A549 (cell line): ENCODE measurements at regions not wholly inside any gene's neighbourhood (a gene's known extent, or its start where the extent isn't known, plus 50 kb on each side); places are given as distances from the start of the nearest gene placed in this dataset.

Source experiments
- ATAC-seq, 2 experiments: fragments of 200-7000 bp in 1 of 2; fragments of >200 bp in 1 of 2; cut with Nextera tagmentation in 1 of 2; cut with Tn5 transposase in 1 of 2; 3 replicates each; pipeline versions ENCODE4 v1.8.0 to v1.9.1; 2018 to 2020; ENCODE audit warnings: mild to moderate bottlenecking in 1 of 2, moderate library complexity in 1 of 2
- CTCF ChIA-PET: fragments of 300-600 bp; sonication (Branson Sonifier 250); formaldehyde crosslinking; extraction: SDS; loops from one replicate; lab custom pipeline; 2021; ENCODE audit warnings: antibody characterized with exemption, inconsistent platforms; lab: Yijun Ruan, JAX
- POLR2A ChIA-PET: fragments of 350-600 bp; formaldehyde crosslinking; extraction: SDS; loops from one replicate; lab custom pipeline; 2021; ENCODE audit warnings: antibody characterized with exemption, inconsistent platforms; lab: Yijun Ruan, JAX
- DNase-seq, 2 experiments: peaks; one replicate each; pipeline versions ENCODE4 v3.0.0 to v3.0.0-alpha.2; 2011 to 2016; ENCODE audit warnings: low read depth in 1 of 2, low spot score in 1 of 2
- FAIRE-seq: peaks from 2 replicates; lab custom pipeline; 2011; peaks lifted over from hg19 to GRCh38; lab: Jason Lieb, UNC
- H3K27ac ChIP-seq, 2 experiments: fragments of >200 bp; sonication (Bioruptor Twin); formaldehyde crosslinking; 3 replicates each; pipeline ENCODE4 v1.5.1; 2016 to 2017
- H3K4me1 ChIP-seq: fragments of >200 bp; sonication (Bioruptor Twin); formaldehyde crosslinking; 3 replicates; pipeline ENCODE4 v1.6.1; 2016
- H3K4me2 ChIP-seq: fragments of >200 bp; sonication (Bioruptor Twin); formaldehyde crosslinking; 3 replicates; pipeline ENCODE4 v1.6.1; 2016
- H3K4me3 ChIP-seq: fragments of >200 bp; sonication (Bioruptor Twin); formaldehyde crosslinking; 3 replicates; pipeline ENCODE4 v1.5.1; 2016
- H3K9me3 ChIP-seq: fragments of >200 bp; sonication (Bioruptor Twin); formaldehyde crosslinking; 3 replicates; pipeline ENCODE4 v1.6.1; 2016
- BHLHE40 ChIP-seq: IDR thresholded peaks from 2 replicates; pipeline ENCODE4 v1.6.1; 2012; ENCODE audit warnings: low read depth, low read length, inconsistent platforms
- CHD4 ChIP-seq: fragments of 200-600 bp; sonication (generic); IDR thresholded peaks from 2 replicates; pipeline ENCODE4 v1.6.1; 2016; ENCODE audit warnings: antibody characterized with exemption, mild to moderate bottlenecking, borderline replicate concordance
- EP300 ChIP-seq, 2 experiments: fragments of >200 bp; sonication (Bioruptor Twin); formaldehyde crosslinking; IDR thresholded peaks; 2 replicates in 1 of 2; 3 replicates in 1 of 2; pipeline ENCODE4 v1.6.1; 2016 to 2017
- ESRRA ChIP-seq: fragments of 150-350 bp; IDR thresholded peaks from 2 replicates; pipeline ENCODE4 v1.6.1; 2014; ENCODE audit warnings: mild to moderate bottlenecking, low read length, borderline replicate concordance
- FOSB ChIP-seq: fragments of 250-450 bp; sonication (Bioruptor Pico); IDR thresholded peaks from 2 replicates; pipeline ENCODE4 v1.5.0; 2020; ENCODE audit warnings: mild to moderate bottlenecking, moderate library complexity
- FOSL2 ChIP-seq, 2 experiments: fragments of 450-650 bp in 1 of 2; fragments of >200 bp in 1 of 2; sonication (Bioruptor Twin) in 1 of 2; formaldehyde crosslinking; IDR thresholded peaks; 2 replicates each; pipeline versions ENCODE4 v1.5.0 to v1.6.1; 2016 to 2020; ENCODE audit warnings: mild to moderate bottlenecking in 1 of 2, moderate library complexity in 1 of 2
- FOXS1 ChIP-seq: fragments of 250-450 bp; sonication (Bioruptor Pico); IDR thresholded peaks from 2 replicates; pipeline ENCODE4 v1.5.0; 2020; ENCODE audit warnings: mild to moderate bottlenecking, moderate library complexity
- HDAC2 ChIP-seq: fragments of 200-600 bp; sonication (generic); IDR thresholded peaks from 2 replicates; pipeline ENCODE4 v1.6.1; 2016
- HEYL ChIP-seq: fragments of 250-450 bp; sonication (Bioruptor Pico); IDR thresholded peaks from 2 replicates; pipeline ENCODE4 v1.8.0; 2021; ENCODE audit warnings: mild to moderate bottlenecking, moderate library complexity
- HOXB5 ChIP-seq: fragments of 250-450 bp; sonication (Bioruptor Pico); IDR thresholded peaks from 2 replicates; pipeline ENCODE4 v1.5.0; 2020; ENCODE audit warnings: mild to moderate bottlenecking, moderate library complexity
- KDM1A ChIP-seq: fragments of 200-600 bp; sonication (generic); IDR thresholded peaks from 2 replicates; pipeline ENCODE4 v1.6.1; 2016; ENCODE audit warnings: low read depth, mild to moderate bottlenecking
- KDM5A ChIP-seq: fragments of 200-600 bp; sonication (generic); IDR thresholded peaks from 2 replicates; pipeline ENCODE4 v1.6.1; 2016; ENCODE audit warnings: antibody characterized with exemption, mild to moderate bottlenecking
- MAFK ChIP-seq: fragments of 450-650 bp; IDR thresholded peaks from 2 replicates; pipeline ENCODE4 v1.6.1; 2014; ENCODE audit not compliant: partially characterized antibody
- RARB ChIP-seq: fragments of 250-450 bp; sonication (Bioruptor Pico); IDR thresholded peaks from 2 replicates; pipeline ENCODE4 v1.8.0; 2021; ENCODE audit warnings: mild to moderate bottlenecking, moderate library complexity
- RCOR1 ChIP-seq: fragments of 150-350 bp; IDR thresholded peaks from 2 replicates; pipeline ENCODE4 v1.6.1; 2014; ENCODE audit warnings: antibody characterized with exemption, low read length, low read depth
- SMC3 ChIP-seq: fragments of >200 bp; sonication (Bioruptor Twin); formaldehyde crosslinking; IDR thresholded peaks from 3 replicates; pipeline ENCODE4 v1.6.1; 2018; ENCODE audit warnings: inconsistent platforms
- WGBS: methylation state at CpG from one replicate; pipeline ENCODE4 v1.1.6; 2017; ENCODE audit errors: missing lambda C conversion rate; 5-methylcytosine and 5-hydroxymethylcytosine counted together
- TF ChIP-seq, protein P1 (sequence below): fragments of 150-350 bp; IDR thresholded peaks from 2 replicates; pipeline ENCODE4 v1.6.1; 2014; ENCODE audit warnings: low read depth, mild to moderate bottlenecking, low read length
- TF ChIP-seq, protein P2 (sequence below): IDR thresholded peaks from 2 replicates; pipeline ENCODE4 v1.6.1; 2012
- TF ChIP-seq, protein P3 (sequence below): fragments of >200 bp; sonication (Bioruptor Twin); formaldehyde crosslinking; IDR thresholded peaks from 3 replicates; pipeline ENCODE4 v1.6.1; 2016
- TF ChIP-seq, protein P4 (sequence below): fragments of >200 bp; sonication (Bioruptor Twin); formaldehyde crosslinking; IDR thresholded peaks from 3 replicates; pipeline ENCODE4 v1.5.1; 2016
- TF ChIP-seq, protein P5 (sequence below): IDR thresholded peaks from 2 replicates; pipeline ENCODE4 v1.6.1; 2012

DNA sequence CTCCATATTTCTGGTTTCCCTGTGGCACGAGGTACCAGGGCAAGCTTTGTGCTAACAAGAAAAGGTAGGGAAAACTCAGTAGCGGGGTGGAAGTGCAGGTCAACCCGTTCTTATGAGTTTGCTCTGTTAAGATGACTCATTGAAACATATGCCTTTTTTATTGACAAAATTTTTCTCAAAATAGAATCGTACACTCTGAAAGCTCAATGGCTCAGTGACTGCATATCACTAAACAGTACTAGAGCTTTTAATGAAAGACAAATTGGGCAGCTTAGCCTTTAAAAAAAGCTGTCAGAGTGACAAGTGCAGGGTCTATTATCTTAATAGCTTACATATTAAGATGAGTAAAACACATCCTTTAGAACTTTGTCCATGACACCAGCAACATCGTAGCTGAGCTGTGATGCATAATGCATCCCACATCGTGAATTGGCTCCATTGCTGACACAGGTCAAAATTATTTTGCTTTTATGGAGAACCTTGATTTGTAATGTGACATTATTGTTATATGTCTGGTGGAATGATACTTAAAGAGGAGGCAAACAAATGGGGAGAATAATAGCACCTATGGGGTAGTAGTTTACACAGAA lies 264.4 kb downstream of the ETV1 start:
- Histone ChIP-seq H3K9me3 (no peaks in the 10 kb centered on the region), H3K4me1 (no peaks in the 10 kb centered on the region), H3K4me3 (no peak overlapping the region), H3K27ac (no peak overlapping the region), H3K4me2 (0 out of 3 replicates have a peak overlapping the region, but pooled peaks have one; percentile 9)
- 8% methylated on average over 6 of the region's 6 CpGs for WGBS
- ATAC-seq (no peak), DNase-seq (peak in 1 of 2 experiments; percentile 2), FAIRE-seq (no peak)
- ChIA-PET POLR2A (no interaction called here), CTCF (interaction anchor here (0.9 to 1.5 kb wide), 3 partner anchors 435 to 966 kb away, joined by 3 read pairs; no protein-coding TSS in a partner anchor)
- no peak for TF ChIP-seq RCOR1
- no peak for TF ChIP-seq HDAC2
- TF ChIP-seq, protein P1, sequence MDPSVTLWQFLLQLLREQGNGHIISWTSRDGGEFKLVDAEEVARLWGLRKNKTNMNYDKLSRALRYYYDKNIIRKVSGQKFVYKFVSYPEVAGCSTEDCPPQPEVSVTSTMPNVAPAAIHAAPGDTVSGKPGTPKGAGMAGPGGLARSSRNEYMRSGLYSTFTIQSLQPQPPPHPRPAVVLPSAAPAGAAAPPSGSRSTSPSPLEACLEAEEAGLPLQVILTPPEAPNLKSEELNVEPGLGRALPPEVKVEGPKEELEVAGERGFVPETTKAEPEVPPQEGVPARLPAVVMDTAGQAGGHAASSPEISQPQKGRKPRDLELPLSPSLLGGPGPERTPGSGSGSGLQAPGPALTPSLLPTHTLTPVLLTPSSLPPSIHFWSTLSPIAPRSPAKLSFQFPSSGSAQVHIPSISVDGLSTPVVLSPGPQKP, result no peak
- no peak for TF ChIP-seq RARB (CRISPR knock-in tag)
- TF ChIP-seq, protein P2, sequence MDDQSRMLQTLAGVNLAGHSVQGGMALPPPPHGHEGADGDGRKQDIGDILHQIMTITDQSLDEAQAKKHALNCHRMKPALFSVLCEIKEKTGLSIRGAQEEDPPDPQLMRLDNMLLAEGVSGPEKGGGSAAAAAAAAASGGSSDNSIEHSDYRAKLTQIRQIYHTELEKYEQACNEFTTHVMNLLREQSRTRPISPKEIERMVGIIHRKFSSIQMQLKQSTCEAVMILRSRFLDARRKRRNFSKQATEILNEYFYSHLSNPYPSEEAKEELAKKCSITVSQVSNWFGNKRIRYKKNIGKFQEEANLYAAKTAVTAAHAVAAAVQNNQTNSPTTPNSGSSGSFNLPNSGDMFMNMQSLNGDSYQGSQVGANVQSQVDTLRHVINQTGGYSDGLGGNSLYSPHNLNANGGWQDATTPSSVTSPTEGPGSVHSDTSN, result no peak
- no peak for TF ChIP-seq FOXS1 (CRISPR knock-in tag)

DNA sequence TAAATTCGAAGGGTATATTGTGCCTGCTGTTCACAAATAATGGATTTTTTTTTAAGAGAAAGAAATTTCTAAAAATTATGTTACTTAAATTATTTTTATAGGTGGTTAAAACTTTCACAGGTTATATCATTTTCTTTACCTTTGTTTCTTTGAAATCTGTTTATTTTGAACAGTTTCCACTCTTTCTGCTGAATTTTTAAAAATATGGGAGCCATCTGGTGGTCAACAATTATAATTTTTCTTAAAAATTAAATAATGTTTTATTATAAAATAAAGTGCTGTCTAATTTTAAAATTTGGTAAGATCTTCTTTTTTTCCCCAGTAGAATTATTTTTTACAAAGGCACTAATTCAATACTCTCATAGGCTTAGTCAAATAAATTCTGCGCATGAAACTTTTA lies 263.9 kb downstream of the ETV1 start:
- FAIRE-seq, result no peak
- no peak for DNase-seq
- Histone ChIP-seq H3K4me1 (no peaks in the 10 kb centered on the region), H3K27ac (no peak overlapping the region), H3K9me3 (no peaks in the 10 kb centered on the region), H3K4me2 (0 out of 3 replicates have a peak overlapping the region, but pooled peaks have one; percentile 9), H3K4me3 (no peak overlapping the region)
- ChIA-PET CTCF (interaction anchor here (1.5 to 1.6 kb wide), 2 partner anchors 11 to 446 kb away, joined by 3 to 5 read pairs; no protein-coding TSS in a partner anchor), POLR2A (no interaction called here)
- 13% methylated on average over 2 of the region's 2 CpGs for WGBS
- no peak for ATAC-seq
- peak; percentile 32; the same call in 1 of the 3 replicates for TF ChIP-seq SMC3
- TF ChIP-seq, protein P3, sequence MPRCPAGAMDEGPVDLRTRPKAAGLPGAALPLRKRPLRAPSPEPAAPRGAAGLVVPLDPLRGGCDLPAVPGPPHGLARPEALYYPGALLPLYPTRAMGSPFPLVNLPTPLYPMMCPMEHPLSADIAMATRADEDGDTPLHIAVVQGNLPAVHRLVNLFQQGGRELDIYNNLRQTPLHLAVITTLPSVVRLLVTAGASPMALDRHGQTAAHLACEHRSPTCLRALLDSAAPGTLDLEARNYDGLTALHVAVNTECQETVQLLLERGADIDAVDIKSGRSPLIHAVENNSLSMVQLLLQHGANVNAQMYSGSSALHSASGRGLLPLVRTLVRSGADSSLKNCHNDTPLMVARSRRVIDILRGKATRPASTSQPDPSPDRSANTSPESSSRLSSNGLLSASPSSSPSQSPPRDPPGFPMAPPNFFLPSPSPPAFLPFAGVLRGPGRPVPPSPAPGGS, result no peak
- TF ChIP-seq, protein P4, sequence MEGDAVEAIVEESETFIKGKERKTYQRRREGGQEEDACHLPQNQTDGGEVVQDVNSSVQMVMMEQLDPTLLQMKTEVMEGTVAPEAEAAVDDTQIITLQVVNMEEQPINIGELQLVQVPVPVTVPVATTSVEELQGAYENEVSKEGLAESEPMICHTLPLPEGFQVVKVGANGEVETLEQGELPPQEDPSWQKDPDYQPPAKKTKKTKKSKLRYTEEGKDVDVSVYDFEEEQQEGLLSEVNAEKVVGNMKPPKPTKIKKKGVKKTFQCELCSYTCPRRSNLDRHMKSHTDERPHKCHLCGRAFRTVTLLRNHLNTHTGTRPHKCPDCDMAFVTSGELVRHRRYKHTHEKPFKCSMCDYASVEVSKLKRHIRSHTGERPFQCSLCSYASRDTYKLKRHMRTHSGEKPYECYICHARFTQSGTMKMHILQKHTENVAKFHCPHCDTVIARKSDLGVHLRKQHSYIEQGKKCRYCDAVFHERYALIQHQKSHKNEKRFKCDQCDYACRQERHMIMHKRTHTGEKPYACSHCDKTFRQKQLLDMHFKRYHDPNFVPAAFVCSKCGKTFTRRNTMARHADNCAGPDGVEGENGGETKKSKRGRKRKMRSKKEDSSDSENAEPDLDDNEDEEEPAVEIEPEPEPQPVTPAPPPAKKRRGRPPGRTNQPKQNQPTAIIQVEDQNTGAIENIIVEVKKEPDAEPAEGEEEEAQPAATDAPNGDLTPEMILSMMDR, result peak; percentile 15; the same call in 2 of the 3 replicates

DNA sequence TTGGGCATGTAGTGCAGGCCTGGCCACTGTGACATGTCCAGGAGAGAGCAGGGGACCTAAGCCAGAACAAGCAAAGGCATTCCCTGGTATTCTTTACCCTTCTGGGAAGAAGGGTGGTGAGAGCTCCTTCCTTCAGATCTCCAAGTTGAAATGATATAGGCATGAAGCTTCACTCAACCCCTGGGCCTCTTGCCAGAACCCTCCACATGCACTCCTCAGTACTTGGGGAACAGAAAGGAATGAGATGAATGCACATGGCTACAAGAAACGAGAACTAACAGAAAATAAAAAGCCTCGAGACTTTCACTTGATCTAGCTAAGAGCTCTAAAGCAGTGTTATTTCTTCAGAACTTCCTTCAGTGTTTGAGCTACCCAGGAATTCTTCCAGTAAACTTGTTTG lies 262.2 kb downstream of the ETV1 start:
- no peak for ATAC-seq
- ChIA-PET POLR2A (no interaction called here), CTCF (interaction anchor here (0.6 to 4.3 kb wide), 5 partner anchors 12 to 1088 kb away, joined by 3 to 11 read pairs (median 3); no protein-coding TSS in a partner anchor)
- no peak for TF ChIP-seq CHD4
- TF ChIP-seq HEYL (CRISPR knock-in tag), result no peak
- no peak for TF ChIP-seq MAFK
- TF ChIP-seq ESRRA, result no peak
- no peak for TF ChIP-seq HDAC2
- no peak for TF ChIP-seq BHLHE40
- TF ChIP-seq RCOR1, result no peak
- no peak for TF ChIP-seq FOXS1 (CRISPR knock-in tag)
- TF ChIP-seq FOSL2 (IDR thresholded peaks at IDR 0.05), result no peak
- no peak for TF ChIP-seq FOSL2 (CRISPR knock-in tag; IDR thresholded peaks at IDR 0.05)
- TF ChIP-seq FOSB (CRISPR knock-in tag), result no peak
- TF ChIP-seq KDM5A, result no peak
- TF ChIP-seq, protein P5, sequence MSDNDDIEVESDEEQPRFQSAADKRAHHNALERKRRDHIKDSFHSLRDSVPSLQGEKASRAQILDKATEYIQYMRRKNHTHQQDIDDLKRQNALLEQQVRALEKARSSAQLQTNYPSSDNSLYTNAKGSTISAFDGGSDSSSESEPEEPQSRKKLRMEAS, result no peak
- TF ChIP-seq HOXB5, result no peak
- TF ChIP-seq KDM1A, result no peak
- no peak for TF ChIP-seq EP300 (IDR thresholded peaks at IDR 0.05)
- WGBS, result 3% methylated on average over 2 of the region's 2 CpGs
- Histone ChIP-seq H3K4me2 (no peak overlapping the region), H3K4me1 (no peaks in the 10 kb centered on the region), H3K4me3 (no peak overlapping the region), H3K27ac (no peak overlapping the region), H3K9me3 (no peaks in the 10 kb centered on the region)
- DNase-seq, result no peak
- FAIRE-seq, result no peak
